Mesendoderm (in vitro differentiated cells): ENCODE measurements at regions not wholly inside any gene's neighbourhood (a gene's known extent, or its start where the extent isn't known, plus 50 kb on each side); places are given as distances from the start of the nearest gene placed in this dataset.
A peak's percentile ranks its signal among the peaks of the same experiment; 100 is the strongest.
"Not testable (repeated sequence)": the region's sequence is repeated elsewhere in the genome, so short reads cannot be mapped to it uniquely, and the experiment has no call there.

Experiments used
- DNase-seq: peaks from one replicate; pipeline ENCODE4 v3.0.0; 2013
- H2AK5ac ChIP-seq: 2 replicates; pipeline ENCODE4 v1.6.1; 2013; ENCODE audit warnings: low read length, inconsistent platforms
- H2BK120ac ChIP-seq: 2 replicates; pipeline ENCODE4 v1.6.1; 2013; ENCODE audit warnings: low read depth, mild to moderate bottlenecking, low read length, moderate library complexity, mixed read lengths
- H2BK15ac ChIP-seq: replicated peaks from 2 replicates; pipeline ENCODE4 v1.6.1; 2013; ENCODE audit warnings: low read depth, mild to moderate bottlenecking, moderate library complexity
- H2BK5ac ChIP-seq: 2 replicates; pipeline ENCODE4 v1.6.1; 2013; ENCODE audit warnings: low read length, inconsistent platforms
- H3K18ac ChIP-seq: 2 replicates; pipeline ENCODE4 v1.6.1; 2013; ENCODE audit warnings: mild to moderate bottlenecking, low read length, mixed read lengths
- H3K23ac ChIP-seq: one replicate; pipeline ENCODE4 v1.6.1; 2013; ENCODE audit warnings: low read length
- H3K27ac ChIP-seq: 2 replicates; pipeline ENCODE4 v1.5.1; 2013; ENCODE audit warnings: low read depth, mild to moderate bottlenecking, inconsistent platforms, low read length, moderate library complexity
- H3K27me3 ChIP-seq: 2 replicates; pipeline ENCODE4 v1.6.1; 2013; ENCODE audit warnings: low read length, control low read depth, mild to moderate bottlenecking, inconsistent platforms; ENCODE audit not compliant: insufficient read depth, poor library complexity
- H3K36me3 ChIP-seq: 2 replicates; pipeline ENCODE4 v1.6.1; 2013; ENCODE audit warnings: low read length, inconsistent platforms; ENCODE audit not compliant: control insufficient read depth, insufficient read depth
- H3K4ac ChIP-seq: one replicate; pipeline ENCODE4 v1.6.1; 2013; ENCODE audit warnings: low read depth, mild to moderate bottlenecking, low read length, moderate library complexity
- H3K4me1 ChIP-seq: 2 replicates; pipeline ENCODE4 v1.6.1; 2013; ENCODE audit warnings: low read depth, low read length, inconsistent platforms; ENCODE audit not compliant: control insufficient read depth
- H3K4me2 ChIP-seq: 2 replicates; pipeline ENCODE4 v1.6.1; 2013; ENCODE audit warnings: low read length
- H3K4me3 ChIP-seq: 2 replicates; pipeline ENCODE4 v1.5.1; 2013; ENCODE audit warnings: mild to moderate bottlenecking, low read length
- H3K56ac ChIP-seq: one replicate; pipeline ENCODE4 v1.6.1; 2013; ENCODE audit warnings: low read length
- H3K79me1 ChIP-seq: 2 replicates; pipeline ENCODE4 v1.6.1; 2013; ENCODE audit warnings: low read length, inconsistent platforms
- H3K79me2 ChIP-seq: 2 replicates; pipeline ENCODE4 v1.6.1; 2013; ENCODE audit warnings: mild to moderate bottlenecking, low read length; ENCODE audit not compliant: control insufficient read depth, insufficient read depth
- H3K9ac ChIP-seq: 2 replicates; pipeline ENCODE4 v1.6.1; 2013; ENCODE audit warnings: low read length, inconsistent platforms
- H4K5ac ChIP-seq: one replicate; pipeline ENCODE4 v1.6.1; 2013; ENCODE audit warnings: low read length
- H4K8ac ChIP-seq: one replicate; pipeline ENCODE4 v1.6.1; 2013; ENCODE audit warnings: low read depth, mild to moderate bottlenecking, control low read depth, low read length, moderate library complexity
- WGBS: extraction: QIAGEN DNeasy Blood & Tissue Kit; methylation state at CpG from one replicate; pipeline ENCODE4 v1.1.7; 2013; ENCODE audit warnings: low lambda C conversion rate, missing lambda C conversion rate; ENCODE audit not compliant: insufficient coverage; ENCODE audit errors: extremely low coverage; 5-methylcytosine and 5-hydroxymethylcytosine counted together

GRCh38 chr6:155755452-155755851 lies 299.8 kb upstream of the NOX3 start:
- no peak overlapping the region for H2BK5ac ChIP-seq
- no peak overlapping the region for H4K8ac ChIP-seq
- no peak overlapping the region for H2AK5ac ChIP-seq
- no peak overlapping the region for H3K56ac ChIP-seq
- H3K79me2 ChIP-seq = no peaks in the 10 kb centered on the region
- DNase-seq = no peak
- no peak overlapping the region for H3K27ac ChIP-seq
- H3K36me3 ChIP-seq = no peaks in the 10 kb centered on the region
- no peak overlapping the region for H3K23ac ChIP-seq
- no CpG with 5 or more reads among the region's 3 CpGs for WGBS
- no peak overlapping the region for H3K9ac ChIP-seq
- no peaks in the 10 kb centered on the region for H3K79me1 ChIP-seq
- H2BK120ac ChIP-seq = no peak overlapping the region
- no peak overlapping the region for H3K4me3 ChIP-seq
- H3K4me2 ChIP-seq = no peak overlapping the region
- no peaks in the 10 kb centered on the region for H3K27me3 ChIP-seq
- no peak overlapping the region for H3K18ac ChIP-seq
- no peaks in the 10 kb centered on the region for H3K4me1 ChIP-seq
- H3K4ac ChIP-seq = no peak overlapping the region
- H2BK15ac ChIP-seq = no peak overlapping the region
- no peak overlapping the region for H4K5ac ChIP-seq

- H3K36me3 ChIP-seq, H2BK15ac ChIP-seq, H3K27ac ChIP-seq, H4K8ac ChIP-seq, H3K4ac ChIP-seq, H3K27me3 ChIP-seq, H3K18ac ChIP-seq, H2AK5ac ChIP-seq, H2BK120ac ChIP-seq, H3K4me1 ChIP-seq, H3K79me1 ChIP-seq, H3K23ac ChIP-seq, H4K5ac ChIP-seq, H3K4me3 ChIP-seq, H3K79me2 ChIP-seq, H2BK5ac ChIP-seq, H3K4me2 ChIP-seq, H3K56ac ChIP-seq, H3K9ac ChIP-seq: not testable (repeated sequence)
- peak; percentile 41 for DNase-seq
- WGBS = no CpG with 5 or more reads among the region's 3 CpGs
Observed at GRCh38 chr6:155748778-155749177, 293.1 kb upstream of the NOX3 start.

GRCh38 chr6:155747491-155747890 lies 291.9 kb upstream of the NOX3 start:
- no peaks in the 10 kb centered on the region for H3K27me3 ChIP-seq
- H3K9ac ChIP-seq = no peak overlapping the region
- DNase-seq = no peak
- no peak overlapping the region for H3K4ac ChIP-seq
- no peak overlapping the region for H4K8ac ChIP-seq
- no peaks in the 10 kb centered on the region for H3K79me1 ChIP-seq
- no peak overlapping the region for H3K4me3 ChIP-seq
- no peaks in the 10 kb centered on the region for H3K79me2 ChIP-seq
- H3K18ac ChIP-seq = no peak overlapping the region
- no peak overlapping the region for H3K27ac ChIP-seq
- no peak overlapping the region for H3K56ac ChIP-seq
- H3K23ac ChIP-seq = no peak overlapping the region
- no peaks in the 10 kb centered on the region for H3K36me3 ChIP-seq
- H3K4me1 ChIP-seq = no peaks in the 10 kb centered on the region
- H2BK120ac ChIP-seq = no peak overlapping the region
- no peak overlapping the region for H2AK5ac ChIP-seq
- no peak overlapping the region for H3K4me2 ChIP-seq
- H2BK15ac ChIP-seq = no peak overlapping the region
- H4K5ac ChIP-seq = no peak overlapping the region
- no peak overlapping the region for H2BK5ac ChIP-seq
- no CpG with 5 or more reads among the region's 3 CpGs for WGBS

- Histone ChIP-seq H3K36me3 (no peaks in the 10 kb centered on the region), H3K27ac (no peak overlapping the region), H2AK5ac (no peak overlapping the region), H3K4ac (no peak overlapping the region), H3K79me1 (no peaks in the 10 kb centered on the region), H3K4me2 (no peak overlapping the region), H4K5ac (no peak overlapping the region), H4K8ac (no peak overlapping the region), H2BK5ac (no peak overlapping the region), H3K23ac (no peak overlapping the region), H3K9ac (no peak overlapping the region), H3K4me1 (no peaks in the 10 kb centered on the region), H2BK120ac (no peak overlapping the region), H3K56ac (no peak overlapping the region), H3K18ac (no peak overlapping the region), H2BK15ac (no peak overlapping the region), H3K27me3 (no peaks in the 10 kb centered on the region), H3K79me2 (no peaks in the 10 kb centered on the region), H3K4me3 (no peak overlapping the region)
- DNase-seq = no peak
- no CpG with 5 or more reads among the region's 1 CpG for WGBS
Observed at GRCh38 chr6:155740781-155741399, 285.3 kb upstream of the NOX3 start.

GRCh38 chr6:155738602-155739105 lies 283.0 kb upstream of the NOX3 start:
- Histone ChIP-seq H3K4me1 (no peaks in the 10 kb centered on the region), H2AK5ac (no peak overlapping the region), H3K18ac (no peak overlapping the region), H2BK120ac (no peak overlapping the region), H3K56ac (no peak overlapping the region), H3K23ac (no peak overlapping the region), H3K4me3 (no peak overlapping the region), H2BK15ac (no peak overlapping the region), H3K4me2 (no peak overlapping the region), H3K36me3 (no peaks in the 10 kb centered on the region), H3K79me1 (no peaks in the 10 kb centered on the region), H2BK5ac (no peak overlapping the region), H3K27me3 (no peaks in the 10 kb centered on the region), H3K4ac (no peak overlapping the region), H3K27ac (no peak overlapping the region), H4K8ac (no peak overlapping the region), H3K9ac (no peak overlapping the region), H4K5ac (no peak overlapping the region), H3K79me2 (no peaks in the 10 kb centered on the region)
- no CpG with 5 or more reads among the region's 3 CpGs for WGBS
- DNase-seq = no peak

GRCh38 chr6:155717374-155717773 lies 261.7 kb upstream of the NOX3 start:
- H4K5ac ChIP-seq = no peak overlapping the region
- H3K27ac ChIP-seq = no peak overlapping the region
- no peak overlapping the region for H3K18ac ChIP-seq
- DNase-seq = no peak
- H4K8ac ChIP-seq = no peak overlapping the region
- H2BK5ac ChIP-seq = no peak overlapping the region
- H3K4me2 ChIP-seq = no peak overlapping the region
- no peak overlapping the region for H2BK15ac ChIP-seq
- H3K79me1 ChIP-seq = no peaks in the 10 kb centered on the region
- H3K79me2 ChIP-seq = no peaks in the 10 kb centered on the region
- H3K9ac ChIP-seq = no peak overlapping the region
- no peak overlapping the region for H3K23ac ChIP-seq
- H2AK5ac ChIP-seq = no peak overlapping the region
- no peak overlapping the region for H2BK120ac ChIP-seq
- H3K56ac ChIP-seq = no peak overlapping the region
- H3K4me1 ChIP-seq = no peaks in the 10 kb centered on the region
- no peaks in the 10 kb centered on the region for H3K27me3 ChIP-seq
- no peaks in the 10 kb centered on the region for H3K36me3 ChIP-seq
- WGBS = no CpG with 5 or more reads among the region's 1 CpG
- no peak overlapping the region for H3K4me3 ChIP-seq
- H3K4ac ChIP-seq = no peak overlapping the region
